Posterior vena cava (tissue), 2 donors: ENCODE measurements at regions not wholly inside any gene's neighbourhood (a gene's known extent, or its start where the extent isn't known, plus 50 kb on each side); places are given as distances from the start of the nearest gene placed in this dataset.

ENCODE experiments used
- DNase-seq: peaks from one replicate; pipeline ENCODE4 v3.0.0-alpha.2; 2020; ENCODE audit warnings: low spot score
- intact Hi-C, 2 donors: fragments of 100-400 bp; cut with DNase I; formaldehyde crosslinking; loops; one replicate each; pipeline versions ENCODE4 v1.14.1 to v1.14.2; 2022 to 2023
- donor health status: DM: yes; HTN: yes; CAD: no.
- donor health status: DM: yes; HTN: yes; CAD: no.

DNA sequence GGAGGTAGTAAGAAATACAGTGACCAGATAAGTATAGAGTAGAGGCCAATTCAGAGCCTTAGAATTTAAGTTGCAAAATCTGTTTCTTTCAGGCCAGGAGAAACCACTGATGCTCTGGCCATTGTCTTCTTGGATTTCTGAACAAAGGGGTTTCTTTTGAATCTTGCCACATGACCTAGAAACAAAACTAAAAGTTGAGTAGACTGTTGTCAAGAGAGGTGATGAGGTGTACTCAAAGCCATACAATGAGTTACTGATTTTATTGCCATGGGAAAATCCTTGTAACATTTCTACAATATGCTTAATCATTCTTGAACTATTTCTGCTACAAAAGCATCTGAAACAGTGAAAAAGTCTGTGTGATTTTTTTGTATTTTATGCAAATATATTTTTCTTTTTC lies 881.3 kb downstream of the CDH11 start:
- no peak for DNase-seq
- intact Hi-C loops = no loop called here

DNA sequence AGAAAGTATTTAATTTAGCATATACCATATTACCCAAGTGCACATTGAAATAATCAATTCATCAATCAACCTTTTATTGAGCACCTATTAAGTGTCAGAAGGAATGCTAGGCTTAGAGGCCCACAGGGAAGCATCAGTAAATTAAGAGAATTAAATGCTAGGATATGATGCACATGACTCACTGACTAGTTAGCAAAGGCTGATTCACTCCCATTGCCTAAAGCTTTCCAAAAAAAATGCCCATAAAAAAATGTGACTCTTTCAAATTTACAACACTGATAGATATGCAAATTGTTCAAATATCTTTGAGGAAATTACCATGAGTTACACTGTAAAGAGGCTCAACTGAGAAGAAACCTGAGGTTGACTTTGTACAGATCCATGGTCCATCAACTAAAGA lies 883.3 kb downstream of the CDH11 start:
- intact Hi-C loops = no loop called here
- no peak for DNase-seq

DNA sequence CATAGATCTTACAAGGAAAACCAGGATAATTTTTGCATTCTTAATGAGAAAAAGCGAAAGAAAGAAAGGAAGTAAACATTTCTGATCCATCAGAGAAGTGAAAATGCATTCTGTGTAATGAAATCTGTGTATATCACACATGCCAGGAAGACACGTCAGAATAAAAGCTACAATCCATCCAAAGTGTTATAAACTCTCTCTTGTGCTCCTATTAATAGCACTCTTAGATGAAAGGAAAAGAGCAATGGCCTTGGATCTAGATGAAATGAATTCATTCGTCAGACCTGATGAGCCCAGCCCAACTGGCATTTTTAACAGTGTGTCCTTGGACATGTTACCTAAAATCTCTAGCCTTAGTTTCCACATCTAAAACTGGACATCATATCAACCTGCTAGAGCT lies 885.5 kb downstream of the CDH11 start:
- DNase-seq = no peak
- intact Hi-C loops = no loop called here

DNA sequence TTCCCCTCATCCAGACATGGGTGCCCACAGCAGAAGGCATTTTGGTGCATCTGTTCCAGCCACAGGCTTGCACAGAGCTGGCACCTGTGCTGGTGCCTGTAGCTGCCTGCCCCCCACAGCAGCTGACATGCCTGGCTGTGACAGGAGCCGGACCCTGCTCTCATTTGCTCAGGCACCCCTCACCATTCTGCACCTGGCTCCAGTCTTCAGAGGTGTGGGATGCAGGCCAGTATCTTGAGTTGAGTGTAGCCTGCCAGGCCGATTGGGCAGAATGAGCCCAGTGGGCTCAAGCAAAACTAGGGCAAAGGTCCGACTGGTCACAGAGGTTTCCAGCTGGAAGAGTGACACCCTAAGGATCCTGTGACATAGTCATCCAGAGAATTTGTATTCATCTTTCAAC lies 887.7 kb downstream of the CDH11 start:
- intact Hi-C loops = no loop called here
- peak; percentile 47 for DNase-seq

DNA sequence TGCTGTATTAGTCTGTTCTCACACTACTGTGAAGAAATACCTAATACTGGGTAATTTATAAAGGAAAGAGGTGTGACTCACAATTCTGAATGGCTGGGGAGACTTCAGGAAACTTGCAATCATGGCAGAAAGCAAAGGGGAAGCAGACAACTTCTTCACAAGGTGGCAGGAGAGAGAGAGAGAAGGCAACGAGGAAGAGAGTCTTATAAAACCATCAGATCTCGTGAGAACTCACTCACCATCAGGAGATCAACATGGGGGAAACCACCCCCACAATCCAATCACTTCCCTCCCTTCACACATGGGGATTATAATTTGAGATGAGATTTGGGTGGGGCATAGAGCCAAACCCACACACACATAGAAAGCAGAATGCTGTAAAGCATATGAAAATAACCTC lies 896.2 kb downstream of the CDH11 start:
- intact Hi-C loops = no loop called here
- no peak for DNase-seq

DNA sequence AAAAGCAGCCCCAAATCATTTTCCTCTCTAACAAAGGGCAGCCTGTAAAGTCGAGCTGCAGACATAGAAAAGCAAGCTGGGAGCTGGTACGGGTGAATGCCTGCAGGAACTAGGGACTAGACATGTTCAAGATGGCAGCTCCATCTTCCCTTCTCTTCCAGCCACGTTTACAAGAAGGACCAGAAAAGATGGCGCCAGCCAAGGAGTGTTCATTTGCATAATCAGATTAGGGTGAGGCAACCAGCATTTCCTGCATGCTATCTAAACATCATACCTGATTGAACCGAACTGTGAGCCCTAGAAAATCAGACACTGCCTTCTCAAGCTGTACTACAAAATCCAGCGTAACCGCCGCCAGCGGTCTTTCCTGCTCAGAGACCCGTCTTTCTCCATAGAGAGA lies 896.8 kb downstream of the CDH11 start:
- DNase-seq = no peak
- intact Hi-C loops = no loop called here

DNA sequence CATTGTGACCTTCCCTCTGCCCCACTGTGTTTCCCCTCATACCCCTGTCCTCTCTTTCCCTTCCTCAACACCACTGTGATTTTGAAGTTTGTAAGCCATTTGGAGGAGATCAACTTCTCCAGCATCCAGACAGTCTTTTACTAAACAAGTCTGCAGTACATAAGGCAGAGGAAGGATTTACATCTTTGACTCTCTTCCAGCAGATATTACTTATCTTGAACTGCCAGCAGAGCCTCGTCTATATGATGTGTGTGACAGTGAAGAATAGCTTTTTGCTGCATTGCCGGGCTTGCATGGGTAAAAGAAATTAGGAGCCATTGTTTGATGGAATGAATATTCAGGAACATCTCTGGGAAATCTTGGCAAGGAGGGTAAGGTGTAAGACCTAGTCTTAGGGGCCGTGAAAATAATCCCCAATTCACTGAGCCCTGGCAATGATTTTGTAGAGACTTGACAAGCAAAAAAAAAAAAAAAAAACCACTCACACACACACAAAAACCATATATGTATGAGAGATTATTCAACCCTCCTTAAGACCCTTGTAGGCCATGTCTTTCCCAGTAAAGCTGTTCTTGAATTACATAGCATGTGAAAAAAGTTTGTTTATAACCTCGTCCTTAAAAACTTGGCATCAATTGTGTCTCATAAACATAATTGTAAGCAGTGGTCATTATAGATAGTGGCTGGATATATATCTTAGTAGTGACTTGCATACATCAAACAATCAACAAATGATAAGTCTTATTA lies 903.9 kb downstream of the CDH11 start:
- intact Hi-C loops = no loop called here
- DNase-seq = no peak

DNA sequence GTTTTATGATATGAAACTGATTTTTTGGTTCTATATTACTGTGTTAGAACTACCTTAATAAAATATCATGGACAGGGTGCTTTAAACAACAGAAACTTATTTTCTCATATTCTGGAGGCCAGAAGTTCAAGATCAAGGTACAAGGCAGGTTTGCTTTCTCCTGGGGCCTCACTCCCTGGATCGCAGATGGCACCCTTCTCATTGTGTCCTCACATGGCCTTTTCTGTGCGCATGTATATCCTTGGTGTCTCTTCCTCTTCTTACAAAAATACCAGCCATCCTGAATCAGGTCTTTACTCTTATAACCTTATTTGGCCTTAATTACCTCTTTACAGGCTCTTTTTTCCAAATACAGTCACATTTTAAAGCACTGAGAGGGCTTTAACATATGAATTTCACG lies 906.1 kb downstream of the CDH11 start:
- intact Hi-C loops = no loop called here
- DNase-seq = no peak

DNA sequence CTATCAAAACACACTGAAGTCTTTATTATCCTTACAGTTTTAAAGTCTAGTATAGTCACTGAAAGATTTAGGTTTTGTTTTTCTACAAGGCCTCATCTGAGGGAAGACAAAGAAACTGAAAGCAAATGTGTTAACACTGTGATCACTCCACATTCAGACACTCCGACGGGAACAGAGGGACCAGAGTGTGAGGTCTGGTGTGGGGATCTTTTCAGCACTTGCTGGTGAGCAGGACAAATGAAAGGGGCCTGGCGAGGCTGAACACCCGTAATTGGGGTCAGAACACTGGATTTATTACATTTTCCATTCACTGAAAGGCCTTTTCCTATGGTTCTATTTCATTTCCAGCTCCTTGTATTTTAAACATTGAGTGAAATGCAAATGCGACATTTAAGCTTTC lies 910.5 kb downstream of the CDH11 start:
- intact Hi-C loops = no loop called here
- no peak for DNase-seq

DNA sequence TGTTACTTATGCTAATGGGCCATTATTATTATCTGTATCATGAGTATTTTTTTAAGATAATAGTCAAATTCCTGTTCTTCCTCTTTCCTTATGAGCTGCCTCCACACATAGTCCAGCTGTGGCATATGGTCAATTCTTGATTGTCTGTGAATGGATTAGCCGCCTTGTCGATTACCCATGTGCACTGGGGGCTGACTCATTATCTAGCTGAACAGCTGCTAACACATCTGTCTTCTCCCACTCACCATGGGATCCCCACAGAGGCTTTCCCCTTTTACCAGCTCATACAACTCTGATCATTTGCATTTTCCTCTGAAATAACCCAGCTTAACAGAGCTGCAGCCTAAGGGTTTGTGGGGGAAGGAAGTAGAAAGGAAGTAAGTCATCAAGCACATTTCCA lies 915.0 kb downstream of the CDH11 start:
- intact Hi-C loops = no loop called here
- no peak for DNase-seq

DNA sequence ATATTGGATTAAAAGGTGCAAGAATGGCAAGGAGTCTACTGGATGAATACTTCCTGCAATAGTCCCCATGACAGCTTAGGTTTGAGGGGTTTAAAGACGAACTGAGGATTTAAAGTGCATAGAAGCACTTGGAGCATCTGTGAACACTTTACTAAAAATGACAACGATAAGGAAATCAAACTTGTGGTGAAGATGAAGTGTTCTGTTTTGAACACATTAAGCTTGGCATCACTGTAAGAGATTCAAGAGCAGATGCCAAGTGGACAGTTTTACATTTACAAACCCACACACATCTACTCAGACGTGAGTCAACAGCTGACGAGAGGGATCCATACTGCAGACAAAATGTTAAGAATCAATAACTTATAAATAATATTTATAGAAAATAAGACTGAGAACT lies 918.7 kb downstream of the CDH11 start:
- intact Hi-C loops = loop anchor here in 1 of 2 donors (2.0 kb wide), 1 partner anchor 30 kb away; no protein-coding TSS in a partner anchor
- DNase-seq = no peak

DNA sequence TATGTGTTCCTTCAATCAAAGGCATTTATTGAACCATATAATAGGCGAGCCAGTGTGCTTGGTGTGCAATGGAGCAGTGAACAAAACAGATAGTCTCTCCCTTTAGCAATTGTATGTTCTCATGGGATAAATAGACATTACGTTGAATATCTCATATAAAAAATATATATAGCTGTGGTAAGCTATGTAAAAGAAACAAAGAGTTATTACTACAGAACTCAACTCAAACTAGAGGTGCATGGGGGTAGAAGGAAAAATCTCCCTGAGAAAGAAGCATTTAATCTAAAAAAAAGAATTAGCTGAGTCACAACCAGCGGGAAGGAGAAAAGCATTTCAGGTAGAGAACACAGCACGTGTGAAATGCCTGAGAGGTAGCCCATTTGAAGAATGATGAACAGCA lies 919.3 kb downstream of the CDH11 start:
- no peak for DNase-seq
- intact Hi-C loops = loop anchor here in 1 of 2 donors (2.0 kb wide), 1 partner anchor 30 kb away; no protein-coding TSS in a partner anchor

DNA sequence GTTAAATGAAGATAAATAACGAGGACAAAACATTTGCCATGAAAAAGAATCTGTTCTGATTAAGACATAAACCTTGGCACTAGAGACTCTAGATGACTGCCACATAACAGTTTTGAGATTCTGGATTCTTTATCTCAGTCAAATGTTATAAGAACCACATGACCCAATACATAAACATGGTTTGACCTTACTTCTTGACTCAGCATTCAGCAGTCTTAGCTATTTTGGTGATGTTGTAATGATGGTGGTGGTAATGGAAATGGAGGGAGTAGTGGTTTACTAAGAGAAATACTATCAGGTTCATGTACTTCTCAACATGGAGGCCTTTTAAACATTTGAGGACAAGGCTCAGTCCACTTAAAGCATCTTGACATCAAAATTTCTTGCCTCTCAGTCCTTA lies 925.4 kb downstream of the CDH11 start:
- DNase-seq = no peak
- intact Hi-C loops = no loop called here

DNA sequence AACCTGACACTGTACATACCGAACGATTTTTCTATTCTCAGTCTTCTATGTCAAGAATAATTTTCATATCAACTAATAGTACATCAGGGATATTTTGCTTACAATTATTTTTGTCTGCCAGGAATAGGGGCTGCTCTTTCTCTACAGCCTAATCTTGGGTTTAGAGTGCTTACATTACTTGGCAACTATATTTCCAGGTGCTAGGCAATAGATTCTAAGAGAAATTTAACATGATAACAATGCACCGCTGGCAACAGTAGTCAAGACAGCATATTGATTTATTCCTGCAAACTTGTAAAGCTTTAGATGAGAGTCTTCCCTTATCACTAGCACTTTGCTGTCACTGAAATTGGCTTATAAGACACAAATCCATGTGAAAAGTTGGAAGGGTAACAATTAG lies 935.9 kb downstream of the CDH11 start:
- DNase-seq = no peak
- intact Hi-C loops = no loop called here

DNA sequence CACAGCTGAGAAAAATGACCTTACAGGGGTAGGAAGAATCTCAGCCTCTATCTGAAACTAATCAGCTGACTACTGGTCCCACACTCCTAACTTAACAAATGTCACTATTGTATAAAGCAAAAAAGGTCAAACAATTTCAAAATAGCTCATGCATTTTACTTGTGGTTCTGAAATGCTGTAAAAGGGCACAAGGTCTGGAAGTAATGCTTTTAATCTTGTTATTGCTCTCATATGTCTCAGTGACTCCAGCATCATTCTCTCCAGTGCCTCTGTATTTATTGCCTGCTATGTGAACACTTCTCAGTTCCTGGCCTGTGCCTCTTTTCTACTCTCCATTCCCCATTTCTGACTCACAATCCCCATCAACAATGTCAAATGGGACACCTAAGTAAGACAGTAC lies 937.7 kb downstream of the CDH11 start:
- no peak for DNase-seq

DNA sequence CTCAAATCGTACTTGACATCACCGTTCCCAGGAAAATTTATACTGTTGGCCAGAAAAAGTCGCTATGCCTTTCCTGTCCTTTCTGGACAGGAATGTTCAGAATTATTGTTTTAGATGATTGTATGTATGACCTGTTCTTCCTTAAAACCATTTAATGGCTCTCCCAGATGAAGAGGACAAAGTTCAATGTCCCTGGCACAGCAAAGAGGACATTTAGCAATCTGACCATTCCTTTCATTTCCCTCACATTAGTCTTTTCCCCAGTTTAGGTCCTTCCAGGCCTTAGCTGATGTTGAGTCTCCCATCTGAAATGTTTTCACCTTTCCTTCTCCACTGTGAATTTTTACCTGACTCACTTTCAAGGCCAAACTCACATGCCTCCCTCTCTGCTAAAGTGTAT lies 938.9 kb downstream of the CDH11 start:
- DNase-seq = no peak
- intact Hi-C loops = no loop called here

More for the DNA sequence above, 937.7 kb downstream of the CDH11 start:
- intact Hi-C loops = no loop called here

DNA sequence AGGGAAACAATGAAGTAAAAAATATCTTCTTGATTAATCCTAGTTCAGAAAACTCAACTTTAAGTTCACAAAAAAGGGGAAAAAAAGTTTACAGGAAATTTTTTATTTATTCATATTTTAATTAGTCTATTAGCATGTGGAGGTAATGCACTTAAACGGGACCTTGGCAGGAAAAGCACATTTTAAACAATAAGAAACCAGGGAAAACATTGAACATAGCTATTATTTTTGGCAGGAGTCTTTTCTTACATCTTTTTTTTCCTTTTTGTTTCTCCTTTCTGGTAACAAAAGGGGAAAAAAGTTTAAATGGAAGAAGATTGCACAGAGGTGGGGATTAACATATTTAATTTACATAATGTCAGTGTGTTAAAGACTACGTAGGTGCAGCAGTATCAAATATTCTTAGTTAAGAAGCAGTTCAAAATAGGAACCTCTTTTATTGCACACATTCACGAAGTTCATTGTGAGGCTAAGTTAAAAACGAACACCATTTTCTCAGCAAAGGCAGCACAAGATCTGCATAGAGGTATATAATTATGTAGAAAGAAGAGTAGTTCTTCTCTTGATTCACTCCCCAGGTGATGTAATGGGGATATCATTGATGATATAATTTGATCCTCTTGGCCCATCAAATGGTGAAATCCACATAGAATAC lies 940.5 kb downstream of the CDH11 start:
- intact Hi-C loops = no loop called here
- DNase-seq = no peak

DNA sequence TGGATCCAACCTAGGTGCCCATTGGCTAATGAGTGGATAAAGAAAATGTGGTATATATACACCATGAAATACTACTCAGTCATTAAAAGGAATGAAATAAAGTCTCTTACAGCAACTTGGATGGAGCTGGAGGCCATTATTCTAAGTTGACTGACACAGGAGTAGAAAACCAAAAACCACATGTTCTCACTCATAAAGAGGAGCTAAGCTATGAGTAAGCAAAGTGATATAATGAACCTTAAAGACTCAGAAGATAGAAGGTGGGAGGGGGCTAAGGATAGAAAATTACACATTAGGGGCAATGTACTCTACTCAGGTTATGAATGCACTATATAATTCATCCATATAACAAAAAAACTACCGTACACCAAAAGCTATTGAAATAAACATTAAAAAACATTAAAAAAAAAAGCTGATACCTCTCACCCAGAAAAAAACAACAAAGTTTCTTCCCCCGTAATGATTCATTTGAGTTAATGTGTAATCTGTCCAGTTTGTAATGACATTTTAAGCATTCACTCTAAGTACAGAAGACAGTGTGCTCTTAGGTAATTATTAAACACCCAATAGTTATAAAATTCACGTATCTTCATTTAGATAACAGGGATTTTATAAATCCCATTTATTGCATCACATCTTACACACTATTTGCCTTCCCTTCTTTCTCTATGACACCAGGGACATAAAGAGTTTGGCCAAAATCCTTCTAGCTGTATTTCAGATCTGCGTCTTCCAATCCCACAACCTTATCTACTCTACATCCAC lies 941.5 kb downstream of the CDH11 start:
- intact Hi-C loops = no loop called here
- DNase-seq = no peak

DNA sequence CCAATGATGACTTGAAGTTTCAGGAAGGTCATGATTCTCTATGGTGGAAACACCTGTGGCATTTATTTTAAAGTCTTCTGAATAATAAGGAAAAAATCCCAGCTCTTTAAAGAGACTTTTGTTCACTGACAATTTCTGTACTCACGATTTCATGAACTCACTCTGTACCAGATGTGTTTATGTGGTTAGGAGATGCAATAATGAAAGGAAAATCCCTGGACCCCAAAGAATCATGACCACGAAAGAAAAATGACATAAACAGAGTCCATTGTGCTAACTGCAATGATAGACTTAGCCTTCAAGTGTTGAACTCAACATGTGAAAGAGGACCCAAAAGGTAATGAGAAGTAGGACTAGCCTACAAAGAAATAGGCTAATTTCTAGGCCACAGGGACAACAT lies 947.5 kb downstream of the CDH11 start:
- DNase-seq = no peak
- intact Hi-C loops = no loop called here

DNA sequence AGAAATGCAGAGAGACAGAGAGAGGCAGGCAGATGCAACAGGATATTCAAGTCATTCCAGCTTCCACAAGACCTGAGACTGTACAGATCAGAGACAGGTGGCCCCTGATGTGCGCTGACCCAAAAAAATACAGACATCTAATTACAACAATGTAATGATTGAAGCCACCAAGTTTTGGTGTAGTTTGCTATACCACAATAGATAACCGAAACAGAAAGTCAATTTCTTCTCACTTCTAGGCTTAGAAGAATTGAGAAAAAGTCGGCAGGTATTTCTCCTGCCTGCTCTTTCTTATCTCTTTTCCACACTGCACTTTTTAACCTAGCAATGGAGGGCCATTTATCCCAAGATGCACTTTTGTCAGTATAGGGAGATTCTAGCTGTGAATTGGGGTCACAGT lies 949.2 kb downstream of the CDH11 start:
- DNase-seq = no peak
- intact Hi-C loops = no loop called here

DNA sequence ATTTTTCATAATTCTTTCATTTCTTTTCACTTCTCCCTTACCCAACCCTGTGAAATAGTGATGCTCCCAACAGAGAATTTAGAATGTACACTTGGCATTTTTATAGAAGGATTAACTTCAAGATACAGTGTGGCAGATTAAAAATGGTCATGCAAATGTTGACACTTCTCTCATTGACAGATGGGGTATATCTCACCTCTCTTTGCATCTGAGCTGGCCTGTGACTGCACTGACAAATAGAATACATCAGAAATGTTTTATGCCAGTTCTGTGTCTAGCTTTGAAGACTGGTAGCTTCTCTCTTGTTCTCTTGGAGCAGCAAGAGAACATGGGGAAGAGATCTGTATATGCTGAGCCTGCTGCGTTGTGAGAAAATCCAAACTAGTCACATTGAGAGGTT lies 949.6 kb downstream of the CDH11 start:
- intact Hi-C loops = no loop called here
- no peak for DNase-seq
